H1 (cell line): ENCODE measurements at regions not wholly inside any gene's neighbourhood (a gene's known extent, or its start where the extent isn't known, plus 50 kb on each side); places are given as distances from the start of the nearest gene placed in this dataset.

Experiments
- CTCF ChIA-PET: fragments of 300-600 bp; sonication (Branson Sonifier 250); formaldehyde crosslinking; loops from one replicate; lab custom pipeline; 2021; ENCODE audit not compliant: partially characterized antibody; lab: Charles Lee
- POLR2A ChIA-PET: fragments of 300-600 bp; sonication (Branson Sonifier 250); formaldehyde crosslinking; loops from one replicate; lab custom pipeline; 2021; ENCODE audit warnings: inconsistent platforms; ENCODE audit not compliant: partially characterized antibody; lab: Charles Lee
- DNase-seq, 2 experiments: peaks; one replicate each; pipeline versions ENCODE4 v3.0.0 to v3.0.0-alpha.2; 2010 to 2022; ENCODE audit warnings: low spot score in 2 of 2, low read depth in 1 of 2, mixed read lengths in 1 of 2
- FAIRE-seq: peaks from 2 replicates; lab custom pipeline; 2011; peaks lifted over from hg19 to GRCh38; lab: Jason Lieb, UNC
- H2AFZ ChIP-seq: 2 replicates; pipeline ENCODE4 v1.8.1; 2012; ENCODE audit warnings: low read length, inconsistent platforms
- H2AK5ac ChIP-seq: 2 replicates; pipeline ENCODE4 v1.6.1; 2013; ENCODE audit warnings: low read depth, low read length
- H2BK120ac ChIP-seq: replicated peaks from 2 replicates; pipeline ENCODE3; 2013; ENCODE audit warnings: low read depth, low read length, inconsistent platforms
- H2BK12ac ChIP-seq: 2 replicates; pipeline ENCODE4 v1.6.1; 2013; ENCODE audit warnings: low read depth, low read length
- H2BK15ac ChIP-seq: 2 replicates; pipeline ENCODE4 v1.6.1; 2013; ENCODE audit warnings: low read length
- H2BK20ac ChIP-seq: 2 replicates; pipeline ENCODE4 v1.6.1; 2013; ENCODE audit warnings: low read length
- H2BK5ac ChIP-seq: 2 replicates; pipeline ENCODE4 v1.6.1; 2013; ENCODE audit warnings: low read depth, low read length
- H3K14ac ChIP-seq: 2 replicates; pipeline ENCODE4 v1.6.1; 2013; ENCODE audit warnings: inconsistent platforms; ENCODE audit not compliant: insufficient read length
- H3K18ac ChIP-seq: 2 replicates; pipeline ENCODE4 v1.6.1; 2013; ENCODE audit warnings: low read length; ENCODE audit errors: extremely low read depth
- H3K23ac ChIP-seq: 2 replicates; pipeline ENCODE4 v1.6.1; 2013; ENCODE audit warnings: inconsistent platforms; ENCODE audit not compliant: insufficient read length
- H3K23me2 ChIP-seq: 2 replicates; pipeline ENCODE4 v1.6.1; 2013; ENCODE audit warnings: low read depth, low read length
- H3K27ac ChIP-seq: 2 replicates; pipeline ENCODE4 v1.6.1; 2011; ENCODE audit warnings: low read depth, low read length, inconsistent platforms
- H3K27me3 ChIP-seq, 4 experiments: replicated peaks in 1 of 4; 1 replicate in 1 of 4; 2 replicates in 3 of 4; pipeline versions ENCODE4 v1.6.1 to v1.8.1; 2011 to 2013; ENCODE audit warnings: low read length in 3 of 4, mild to moderate bottlenecking in 3 of 4, inconsistent platforms in 2 of 4, mixed read lengths in 2 of 4, moderate library complexity in 1 of 4; ENCODE audit not compliant: control insufficient read depth in 3 of 4, insufficient read depth in 3 of 4; ENCODE audit errors: extremely low read depth in 1 of 4
- H3K36me3 ChIP-seq, 4 experiments: 2 replicates each; pipeline versions ENCODE4 v1.6.1 to v1.8.1; 2011 to 2013; ENCODE audit warnings: mild to moderate bottlenecking in 4 of 4, low read length in 3 of 4, moderate library complexity in 2 of 4, control low read depth in 1 of 4, inconsistent platforms in 1 of 4; ENCODE audit not compliant: insufficient read depth in 4 of 4, control insufficient read depth in 2 of 4
- H3K4ac ChIP-seq: replicated peaks from 2 replicates; pipeline ENCODE3; 2013; ENCODE audit warnings: low read length, low read depth, mixed read lengths, inconsistent platforms; ENCODE audit not compliant: insufficient read length
- H3K4me1 ChIP-seq, 4 experiments: replicated peaks in 1 of 4; 1 replicate in 1 of 4; 2 replicates in 3 of 4; pipeline versions ENCODE4 v1.6.1 to v1.8.1; 2011 to 2013; ENCODE audit warnings: low read length in 3 of 4, inconsistent platforms in 2 of 4, mixed read lengths in 1 of 4; ENCODE audit not compliant: insufficient read depth in 4 of 4, control insufficient read depth in 3 of 4
- H3K4me2 ChIP-seq, 2 experiments: 2 replicates each; pipeline versions ENCODE4 v1.6.1 to v1.8.1; 2011 to 2013; ENCODE audit warnings: low read depth in 2 of 2, low read length in 2 of 2, control low read depth in 1 of 2, inconsistent platforms in 1 of 2, mild to moderate bottlenecking in 1 of 2; ENCODE audit not compliant: insufficient read depth in 1 of 2
- H3K4me3 ChIP-seq, 4 experiments: fragments of 200-600, 300-600 bp in 1 of 4; sonication (generic), shearing (Covaris generic), sonication (Bioruptor Twin) in 1 of 4; 2 replicates each; pipeline versions ENCODE4 v1.5.1 to v1.8.1; 2011 to 2016; ENCODE audit warnings: low read length in 4 of 4, low read depth in 3 of 4, control low read depth in 2 of 4, inconsistent platforms in 2 of 4, mild to moderate bottlenecking in 2 of 4, mixed read lengths in 1 of 4, moderate library complexity in 1 of 4; ENCODE audit not compliant: insufficient read depth in 2 of 4; ENCODE audit errors: extremely low read depth in 1 of 4
- H3K56ac ChIP-seq: replicated peaks from 2 replicates; pipeline ENCODE3; 2013; ENCODE audit warnings: low read depth, mild to moderate bottlenecking, mixed read lengths, low read length, inconsistent platforms; ENCODE audit not compliant: insufficient read length
- H3K79me1 ChIP-seq: 2 replicates; pipeline ENCODE4 v1.6.1; 2013; ENCODE audit warnings: low read depth, low read length, control low read depth
- H3K79me2 ChIP-seq, 2 experiments: 2 replicates each; pipeline versions ENCODE4 v1.6.1 to v1.8.1; 2012 to 2013; ENCODE audit warnings: low read length in 2 of 2, mild to moderate bottlenecking in 2 of 2, inconsistent platforms in 1 of 2; ENCODE audit not compliant: insufficient read depth in 2 of 2, control insufficient read depth in 1 of 2
- H3K9ac ChIP-seq, 4 experiments: replicated peaks in 1 of 4; 1 replicate in 1 of 4; 2 replicates in 3 of 4; pipeline versions ENCODE4 v1.6.1 to v1.8.1; 2011 to 2013; ENCODE audit warnings: low read depth in 3 of 4, low read length in 3 of 4, control low read depth in 2 of 4, mild to moderate bottlenecking in 2 of 4, moderate library complexity in 2 of 4, inconsistent platforms in 1 of 4; ENCODE audit errors: extremely low read depth in 1 of 4
- H3K9me3 ChIP-seq, 2 experiments: 2 replicates each; pipeline versions ENCODE4 v1.6.1 to v1.8.1; 2012 to 2013; ENCODE audit warnings: mild to moderate bottlenecking in 2 of 2, moderate library complexity in 2 of 2, control low read depth in 1 of 2, inconsistent platforms in 1 of 2, low read depth in 1 of 2, low read length in 1 of 2, mixed read lengths in 1 of 2; ENCODE audit not compliant: insufficient read depth in 2 of 2
- H4K20me1 ChIP-seq, 2 experiments: replicated peaks in 1 of 2; 2 replicates each; pipeline versions ENCODE3 to v1.8.1; 2011 to 2013; ENCODE audit warnings: inconsistent platforms in 2 of 2, low read length in 2 of 2, mild to moderate bottlenecking in 1 of 2; ENCODE audit not compliant: insufficient read depth in 2 of 2, control insufficient read depth in 1 of 2
- H4K5ac ChIP-seq: 2 replicates; pipeline ENCODE4 v1.6.1; 2013; ENCODE audit warnings: low read length, low read depth, mixed read lengths, inconsistent platforms; ENCODE audit not compliant: insufficient read length
- H4K8ac ChIP-seq: 2 replicates; pipeline ENCODE4 v1.8.0; 2013; ENCODE audit warnings: mild to moderate bottlenecking, moderate library complexity, low read length, inconsistent platforms; ENCODE audit not compliant: insufficient read depth; ENCODE audit errors: extremely low read depth
- H4K91ac ChIP-seq: replicated peaks from 2 replicates; pipeline ENCODE3; 2013; ENCODE audit warnings: low read length, mixed read lengths, inconsistent platforms; ENCODE audit not compliant: insufficient read length
- ATF2 ChIP-seq: IDR thresholded peaks from 2 replicates; pipeline ENCODE4 v1.6.1; 2012; ENCODE audit warnings: low read length, inconsistent platforms
- CBX8 ChIP-seq: fragments of 300-800, 300-1000 bp; sonication (generic); IDR thresholded peaks from 2 replicates; pipeline ENCODE4 v1.7.1; 2016; ENCODE audit warnings: low read depth, low read length, borderline replicate concordance
- E2F6 ChIP-seq: IDR thresholded peaks from 2 replicates; pipeline ENCODE4 v1.6.1; 2012; ENCODE audit warnings: inconsistent platforms
- GABPA ChIP-seq: IDR thresholded peaks from 2 replicates; pipeline ENCODE4 v1.6.1; 2011; ENCODE audit warnings: mild to moderate bottlenecking, low read length, moderate library complexity, borderline replicate concordance; ENCODE audit not compliant: insufficient read depth
- KDM1A ChIP-seq: fragments of 200-600, 300-600 bp; sonication (generic); IDR thresholded peaks from 2 replicates; pipeline ENCODE4 v1.7.1; 2016; ENCODE audit warnings: mild to moderate bottlenecking, low read length, borderline replicate concordance
- KDM4A ChIP-seq: IDR thresholded peaks from one replicate; pipeline ENCODE4 v1.7.1; 2012; ENCODE audit warnings: low read depth, mild to moderate bottlenecking, moderate library complexity, low read length, inconsistent platforms; ENCODE audit not compliant: severe bottlenecking
- PHF8 ChIP-seq: fragments of 200-600 bp; sonication (generic); conservative IDR thresholded peaks from 2 replicates; pipeline ENCODE4 v1.7.1; 2012; ENCODE audit warnings: low read depth, mild to moderate bottlenecking, inconsistent platforms, low read length, moderate library complexity
- RFX5 ChIP-seq: IDR thresholded peaks from 2 replicates; pipeline ENCODE4 v1.6.1; 2011; ENCODE audit warnings: low read depth, low read length, improper control_type of control experiment, borderline replicate concordance
- TAF7 ChIP-seq: optimal IDR thresholded peaks from 2 replicates; pipeline ENCODE3; 2011; ENCODE audit warnings: low read depth, mild to moderate bottlenecking, inconsistent platforms, low read length, moderate library complexity, borderline replicate concordance
- TBP ChIP-seq: IDR thresholded peaks from 2 replicates; pipeline ENCODE4 v1.6.1; 2011; ENCODE audit warnings: low read depth, low read length, improper control_type of control experiment
- TCF12 ChIP-seq: IDR thresholded peaks from 2 replicates; pipeline ENCODE4 v1.6.1; 2011; ENCODE audit warnings: low read depth, mild to moderate bottlenecking, low read length
- WGBS, 2 experiments: shearing (Covaris generic) in 1 of 2; methylation state at CpG; one replicate each; pipeline versions ENCODE4 v1.1.6 to v1.1.7; 2013 to 2015; ENCODE audit warnings: low lambda C conversion rate in 2 of 2, mixed read lengths in 2 of 2, inconsistent platforms in 1 of 2, low coverage in 1 of 2, missing lambda C conversion rate in 1 of 2; ENCODE audit not compliant: insufficient replicate concordance in 2 of 2, insufficient coverage in 1 of 2, insufficient read length in 1 of 2; ENCODE audit errors: extremely low coverage in 1 of 2, missing lambda C conversion rate in 1 of 2; 5-methylcytosine and 5-hydroxymethylcytosine counted together

GRCh38 chr7:148500978-148501377 is 89.6 kb upstream of the C7orf33 start:
- Histone ChIP-seq H3K9ac (no peak overlapping the region), H3K79me2 (no peaks in the 10 kb centered on the region), H3K4me2 (no peak overlapping the region; a peak in 1 of 4 replicates), H2BK5ac (peak overlapping the region; percentile 8; the same call in 1 of the 2 replicates), H3K23ac (no peak overlapping the region), H3K4ac (no peak overlapping the region), H3K27me3 (no peaks in the 10 kb centered on the region), H2AK5ac (no peak overlapping the region), H3K9me3 (no peaks in the 10 kb centered on the region), H2BK20ac (no peak overlapping the region; the same call in 1 of the 2 replicates), H3K23me2 (no peaks in the 10 kb centered on the region), H2BK12ac (peak overlapping the region; percentile 62; the same call in 1 of the 2 replicates), H3K14ac (no peak overlapping the region), H4K20me1 (no peaks in the 10 kb centered on the region), H4K5ac (no peak overlapping the region), H3K27ac (no peak overlapping the region), H4K91ac (no peak overlapping the region), H2AFZ (no peak overlapping the region), H3K36me3 (no peaks in the 10 kb centered on the region), H4K8ac (no peak overlapping the region), H3K56ac (no peak overlapping the region), H2BK15ac (peak overlapping the region; percentile 6; the same call in 1 of the 2 replicates), H3K4me1 (peaks cover 9 to 21% (median 14%) of the 10 kb centered on the region in 4 experiments), H3K4me3 (no peak overlapping the region), H3K79me1 (no peaks in the 10 kb centered on the region), H2BK120ac (peak overlapping the region; percentile 25), H3K18ac (peak overlapping the region; percentile 88)
- ChIA-PET CTCF (interaction anchor here (1.3 to 3.0 kb wide), 5 partner anchors 10 to 235 kb away, joined by 3 to 16 read pairs (median 4); no protein-coding TSS in a partner anchor), POLR2A (interaction anchor here (1.5 kb wide), 1 partner anchor 161 kb away, joined by 3 read pairs; no protein-coding TSS in a partner anchor)
- FAIRE-seq (no peak), DNase-seq (no peak)
- 88% methylated on average over 9 of the region's 9 CpGs; no CpG with 5 or more reads in 1 of the 2 experiments for WGBS, 2 experiments
- TF ChIP-seq TCF12: no peak
- no peak for TF ChIP-seq ATF2
- TF ChIP-seq PHF8: no peak
- no peak for TF ChIP-seq RFX5
- TF ChIP-seq KDM1A: no peak
- no peak for TF ChIP-seq TBP
- TF ChIP-seq TAF7: no peak
- TF ChIP-seq E2F6: no peak
- TF ChIP-seq GABPA: no peak
- no peak for TF ChIP-seq KDM4A
- TF ChIP-seq CBX8: no peak
